ENCODE measurements at regions not wholly inside any gene's neighbourhood (a gene's known extent, or its start where the extent isn't known, plus 50 kb on each side); places are given as distances from the start of the nearest gene placed in this dataset.

GRCh38 chr15:81544385-81544784 lies 170.4 kb upstream of the TMC3 start:
- TF ChIP-seq POU2F2 (IDR thresholded peaks at IDR 0.05; ENCODE audit: low read depth, low read length), result no peak
- TF ChIP-seq POLR2A (IDR thresholded peaks at IDR 0.05; ENCODE audit: low read depth, low read length), result no peak
- no peak for TF ChIP-seq TAF1 (IDR thresholded peaks at IDR 0.05; ENCODE audit: low read depth, low read length)
- TF ChIP-seq POLR2AphosphoS5 (IDR thresholded peaks at IDR 0.05; ENCODE audit: low read depth, low read length), result no peak

Measured in GM12891 (cell line).